MM.1S (cell line): ENCODE measurements at regions not wholly inside any gene's neighbourhood (a gene's known extent, or its start where the extent isn't known, plus 50 kb on each side); places are given as distances from the start of the nearest gene placed in this dataset.

ENCODE experiments used
- DNase-seq: peaks from one replicate; pipeline ENCODE4 v3.0.0-alpha.2; 2015
- H2AFZ ChIP-seq: fragments of 300-600 bp; sonication (generic); 2 replicates; pipeline ENCODE4 v1.6.0; 2016; ENCODE audit warnings: antibody characterized with exemption, low read length
- H3F3A ChIP-seq: fragments of 300-600 bp; sonication (generic); 2 replicates; pipeline ENCODE4 v1.6.1; 2016; ENCODE audit warnings: mild to moderate bottlenecking, antibody characterized with exemption, low read length, moderate library complexity, mixed read lengths; ENCODE audit not compliant: insufficient read depth
- H3K27ac ChIP-seq: fragments of 300-600 bp; sonication (generic); 2 replicates; pipeline ENCODE4 v1.5.1; 2016; ENCODE audit warnings: mild to moderate bottlenecking, low read length
- H3K27me3 ChIP-seq: fragments of 300-600 bp; sonication (generic); replicated peaks from 2 replicates; pipeline ENCODE4 v1.6.0; 2016; ENCODE audit warnings: low read length; ENCODE audit not compliant: insufficient read depth
- H3K36me3 ChIP-seq: fragments of 300-600 bp; sonication (generic); replicated peaks from 2 replicates; pipeline ENCODE4 v1.6.1; 2016; ENCODE audit warnings: mild to moderate bottlenecking, low read length, mixed read lengths; ENCODE audit not compliant: insufficient read depth
- H3K4me1 ChIP-seq: fragments of 300-600 bp; sonication (generic); 2 replicates; pipeline ENCODE4 v1.6.1; 2016; ENCODE audit warnings: low read length, mixed read lengths
- H3K4me2 ChIP-seq: fragments of 300-600 bp; sonication (generic); 2 replicates; pipeline ENCODE4 v1.6.0; 2016; ENCODE audit warnings: low read depth, low read length
- H3K4me3 ChIP-seq: fragments of 300-600 bp; sonication (generic); 2 replicates; pipeline ENCODE4 v1.5.1; 2016; ENCODE audit warnings: low read length, mixed read lengths
- H3K79me2 ChIP-seq: fragments of 300-600 bp; sonication (generic); 2 replicates; pipeline ENCODE4 v1.6.1; 2016; ENCODE audit warnings: mixed run types, low read length, mixed read lengths
- H3K9ac ChIP-seq: fragments of 300-600 bp; sonication (generic); 2 replicates; pipeline ENCODE4 v1.6.1; 2016; ENCODE audit warnings: low read length, mixed read lengths
- H3K9me2 ChIP-seq: fragments of 300-600 bp; sonication (generic); replicated peaks from 2 replicates; pipeline ENCODE4 v1.6.1; 2016; ENCODE audit warnings: mild to moderate bottlenecking, low read length, mixed read lengths; ENCODE audit not compliant: insufficient read depth
- H3K9me3 ChIP-seq: fragments of 300-600 bp; sonication (generic); replicated peaks from 2 replicates; pipeline ENCODE4 v1.6.1; 2016; ENCODE audit warnings: mild to moderate bottlenecking, low read length, mixed read lengths; ENCODE audit not compliant: insufficient read depth
- H4K20me1 ChIP-seq: fragments of 300-600 bp; sonication (generic); 2 replicates; pipeline ENCODE4 v1.6.1; 2016; ENCODE audit warnings: mild to moderate bottlenecking, low read length, moderate library complexity, mixed read lengths; ENCODE audit not compliant: insufficient read depth
- EZH2 ChIP-seq: fragments of 300-600 bp; sonication (generic); optimal IDR thresholded peaks from 2 replicates; pipeline ENCODE3; 2017; ENCODE audit warnings: low read depth, mild to moderate bottlenecking, antibody characterized with exemption, low read length, mixed read lengths
- EZH2phosphoT487 ChIP-seq: fragments of 300-600 bp; sonication (generic); IDR thresholded peaks from 2 replicates; pipeline ENCODE4 v1.6.1; 2018; ENCODE audit warnings: antibody characterized with exemption, low read length
- TF ChIP-seq, protein P1 (sequence below): fragments of 300-600 bp; sonication (generic); IDR thresholded peaks from 2 replicates; pipeline ENCODE4 v1.5.1; 2016; ENCODE audit warnings: antibody characterized with exemption, low read length, mixed read lengths

DNA sequence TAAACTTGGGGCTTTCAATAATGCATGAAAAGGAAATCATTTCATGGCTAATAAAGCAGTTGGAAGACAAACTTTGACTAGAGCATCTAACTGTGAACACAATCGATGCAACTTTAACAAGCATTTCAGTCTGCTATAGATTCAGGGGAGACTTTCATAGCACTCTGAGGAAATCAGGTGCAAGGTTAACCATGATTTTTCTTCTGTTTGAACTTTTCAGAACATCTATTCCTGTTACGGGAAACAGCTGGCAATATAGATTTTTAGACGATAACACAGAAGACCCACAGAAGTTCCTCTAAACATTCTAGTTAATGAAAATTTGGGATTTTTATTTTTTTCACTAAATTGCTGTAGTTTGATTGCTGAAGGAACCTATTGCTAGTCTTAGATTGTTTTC lies 177.3 kb downstream of the TRIM33 start:
- H3F3A ChIP-seq = no peaks in the 10 kb centered on the region
- H3K9ac ChIP-seq = no peak overlapping the region
- H3K9me2 ChIP-seq = no peaks in the 10 kb centered on the region
- DNase-seq = no peak
- no peaks in the 10 kb centered on the region for H3K27me3 ChIP-seq
- no peak overlapping the region for H3K27ac ChIP-seq
- no peaks in the 10 kb centered on the region for H3K36me3 ChIP-seq
- no peak overlapping the region for H3K4me3 ChIP-seq
- H2AFZ ChIP-seq = no peak overlapping the region
- TF ChIP-seq, protein P1, sequence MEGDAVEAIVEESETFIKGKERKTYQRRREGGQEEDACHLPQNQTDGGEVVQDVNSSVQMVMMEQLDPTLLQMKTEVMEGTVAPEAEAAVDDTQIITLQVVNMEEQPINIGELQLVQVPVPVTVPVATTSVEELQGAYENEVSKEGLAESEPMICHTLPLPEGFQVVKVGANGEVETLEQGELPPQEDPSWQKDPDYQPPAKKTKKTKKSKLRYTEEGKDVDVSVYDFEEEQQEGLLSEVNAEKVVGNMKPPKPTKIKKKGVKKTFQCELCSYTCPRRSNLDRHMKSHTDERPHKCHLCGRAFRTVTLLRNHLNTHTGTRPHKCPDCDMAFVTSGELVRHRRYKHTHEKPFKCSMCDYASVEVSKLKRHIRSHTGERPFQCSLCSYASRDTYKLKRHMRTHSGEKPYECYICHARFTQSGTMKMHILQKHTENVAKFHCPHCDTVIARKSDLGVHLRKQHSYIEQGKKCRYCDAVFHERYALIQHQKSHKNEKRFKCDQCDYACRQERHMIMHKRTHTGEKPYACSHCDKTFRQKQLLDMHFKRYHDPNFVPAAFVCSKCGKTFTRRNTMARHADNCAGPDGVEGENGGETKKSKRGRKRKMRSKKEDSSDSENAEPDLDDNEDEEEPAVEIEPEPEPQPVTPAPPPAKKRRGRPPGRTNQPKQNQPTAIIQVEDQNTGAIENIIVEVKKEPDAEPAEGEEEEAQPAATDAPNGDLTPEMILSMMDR = no peak
- no peak for TF ChIP-seq EZH2phosphoT487
- TF ChIP-seq EZH2 = no peak
- no peaks in the 10 kb centered on the region for H4K20me1 ChIP-seq
- no peaks in the 10 kb centered on the region for H3K9me3 ChIP-seq
- no peak overlapping the region for H3K4me2 ChIP-seq
- H3K4me1 ChIP-seq = no peaks in the 10 kb centered on the region
- H3K79me2 ChIP-seq = no peaks in the 10 kb centered on the region

DNA sequence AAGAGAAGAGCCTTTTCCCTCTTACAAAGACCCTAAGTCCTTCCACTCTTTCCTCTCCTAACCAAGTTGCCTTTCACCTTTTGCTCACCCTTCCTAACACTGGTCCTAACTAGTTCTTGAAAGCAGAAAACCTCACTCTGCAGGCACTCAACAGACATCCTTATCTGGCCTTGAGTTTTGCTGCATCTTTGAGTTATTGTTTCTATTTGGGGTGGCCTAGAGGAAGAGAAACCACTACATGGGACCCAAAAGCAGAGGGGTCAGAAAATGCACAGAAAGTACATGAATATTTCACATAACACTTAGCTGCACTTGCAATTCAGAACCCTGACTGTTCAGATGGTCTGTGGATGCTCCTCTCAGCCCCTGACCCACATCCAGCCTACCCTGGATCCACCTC lies 178.3 kb upstream of the SYT6 start:
- H3K36me3 ChIP-seq = no peaks in the 10 kb centered on the region
- H2AFZ ChIP-seq = no peak overlapping the region
- no peaks in the 10 kb centered on the region for H3K27me3 ChIP-seq
- H3K9me3 ChIP-seq = no peaks in the 10 kb centered on the region
- no peak for DNase-seq
- TF ChIP-seq EZH2phosphoT487 = no peak
- TF ChIP-seq, protein P1 = no peak
- no peak for TF ChIP-seq EZH2
- H3K9me2 ChIP-seq = no peaks in the 10 kb centered on the region
- H3K4me1 ChIP-seq = no peaks in the 10 kb centered on the region
- no peaks in the 10 kb centered on the region for H3K79me2 ChIP-seq
- H3F3A ChIP-seq = no peaks in the 10 kb centered on the region
- no peak overlapping the region for H3K27ac ChIP-seq
- H3K4me2 ChIP-seq = no peak overlapping the region
- no peak overlapping the region for H3K9ac ChIP-seq
- H4K20me1 ChIP-seq = no peaks in the 10 kb centered on the region
- H3K4me3 ChIP-seq = no peak overlapping the region

DNA sequence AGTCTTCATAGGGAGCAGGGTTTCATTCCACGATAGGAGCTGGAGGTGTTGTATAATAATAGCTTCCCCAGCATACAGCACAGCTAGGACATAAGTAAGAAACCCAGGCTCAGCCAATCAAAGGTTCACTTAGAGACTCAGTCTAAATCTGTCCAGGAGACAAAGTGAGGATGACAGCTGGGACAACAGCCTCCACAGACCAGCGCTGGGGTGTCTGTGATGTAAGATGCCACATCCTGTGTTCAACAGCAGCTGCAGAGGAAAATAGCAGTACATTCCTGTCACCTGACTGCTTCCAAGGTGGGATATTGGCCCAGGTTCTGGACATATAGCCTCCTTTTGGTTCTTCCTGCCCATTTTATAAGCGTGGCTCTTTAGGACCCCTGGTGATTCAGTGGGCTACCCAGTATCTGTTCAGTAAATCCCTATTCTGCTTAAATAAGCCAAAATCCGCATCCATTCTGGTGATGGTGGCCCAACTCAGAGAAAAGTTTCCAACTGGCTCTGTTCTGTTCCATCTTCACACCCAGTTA lies 176.8 kb upstream of the SYT6 start:
- Histone ChIP-seq H3K4me2 (no peak overlapping the region), H3K27me3 (no peaks in the 10 kb centered on the region), H3K4me1 (no peaks in the 10 kb centered on the region), H3K9me2 (no peaks in the 10 kb centered on the region), H3F3A (no peaks in the 10 kb centered on the region), H3K27ac (no peak overlapping the region), H2AFZ (no peak overlapping the region), H3K9me3 (no peaks in the 10 kb centered on the region), H3K79me2 (no peaks in the 10 kb centered on the region), H3K4me3 (no peak overlapping the region), H3K36me3 (no peaks in the 10 kb centered on the region), H4K20me1 (no peaks in the 10 kb centered on the region), H3K9ac (no peak overlapping the region)
- no peak for TF ChIP-seq EZH2phosphoT487
- TF ChIP-seq, protein P1 = no peak
- TF ChIP-seq EZH2 = no peak
- DNase-seq = no peak
